Gastrocnemius medialis (tissue), 4 donors: ENCODE measurements at regions not wholly inside any gene's neighbourhood (a gene's known extent, or its start where the extent isn't known, plus 50 kb on each side); places are given as distances from the start of the nearest gene placed in this dataset.

Experiments used
- CTCF ChIP-seq, 5 experiments: fragments of 450-650 bp in 3 of 5; fragments of 200-600 bp in 2 of 5; sonication (generic) in 2 of 5; IDR thresholded peaks in 4 of 5; conservative IDR thresholded peaks in 1 of 5; 1 replicate in 4 of 5; 2 replicates in 1 of 5; pipeline ENCODE4 v1.5.1; 2016 to 2019; ENCODE audit warnings: antibody characterized with exemption in 5 of 5, mild to moderate bottlenecking in 3 of 5, moderate library complexity in 3 of 5
- POLR2A ChIP-seq, 2 donors: fragments of 450-650 bp; IDR thresholded peaks; one replicate each; pipeline ENCODE4 v1.6.1; 2017; ENCODE audit warnings: antibody characterized with exemption in 2 of 2, mild to moderate bottlenecking in 2 of 2, moderate library complexity in 2 of 2

GRCh38 chr6:114952229-114952628 is 609.4 kb upstream of the HS3ST5 start:
- TF ChIP-seq CTCF (IDR thresholded peaks at IDR 0.05 in 4 of 5, conservative IDR thresholded peaks at IDR 0.05 in 1 of 5) (no peak), POLR2A (IDR thresholded peaks at IDR 0.05) (no peak)
